LNCAP (cell line): ENCODE measurements at regions not wholly inside any gene's neighbourhood (a gene's known extent, or its start where the extent isn't known, plus 50 kb on each side); places are given as distances from the start of the nearest gene placed in this dataset.

ENCODE experiments used
- TF ChIP-seq, protein P1 (sequence below): fragments of 450-650 bp; IDR thresholded peaks from 2 replicates; pipeline ENCODE4 v1.5.1; 2017; ENCODE audit warnings: mild to moderate bottlenecking

- TF ChIP-seq, protein P1, sequence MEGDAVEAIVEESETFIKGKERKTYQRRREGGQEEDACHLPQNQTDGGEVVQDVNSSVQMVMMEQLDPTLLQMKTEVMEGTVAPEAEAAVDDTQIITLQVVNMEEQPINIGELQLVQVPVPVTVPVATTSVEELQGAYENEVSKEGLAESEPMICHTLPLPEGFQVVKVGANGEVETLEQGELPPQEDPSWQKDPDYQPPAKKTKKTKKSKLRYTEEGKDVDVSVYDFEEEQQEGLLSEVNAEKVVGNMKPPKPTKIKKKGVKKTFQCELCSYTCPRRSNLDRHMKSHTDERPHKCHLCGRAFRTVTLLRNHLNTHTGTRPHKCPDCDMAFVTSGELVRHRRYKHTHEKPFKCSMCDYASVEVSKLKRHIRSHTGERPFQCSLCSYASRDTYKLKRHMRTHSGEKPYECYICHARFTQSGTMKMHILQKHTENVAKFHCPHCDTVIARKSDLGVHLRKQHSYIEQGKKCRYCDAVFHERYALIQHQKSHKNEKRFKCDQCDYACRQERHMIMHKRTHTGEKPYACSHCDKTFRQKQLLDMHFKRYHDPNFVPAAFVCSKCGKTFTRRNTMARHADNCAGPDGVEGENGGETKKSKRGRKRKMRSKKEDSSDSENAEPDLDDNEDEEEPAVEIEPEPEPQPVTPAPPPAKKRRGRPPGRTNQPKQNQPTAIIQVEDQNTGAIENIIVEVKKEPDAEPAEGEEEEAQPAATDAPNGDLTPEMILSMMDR = no peak
Measured at GRCh38 chr5:18652404-18653215, 1018.4 kb downstream of the TAF11L14 start.

- TF ChIP-seq, protein P1 = no peak
Measured at GRCh38 chr5:18653216-18653752, 1019.0 kb downstream of the TAF11L14 start.

DNA sequence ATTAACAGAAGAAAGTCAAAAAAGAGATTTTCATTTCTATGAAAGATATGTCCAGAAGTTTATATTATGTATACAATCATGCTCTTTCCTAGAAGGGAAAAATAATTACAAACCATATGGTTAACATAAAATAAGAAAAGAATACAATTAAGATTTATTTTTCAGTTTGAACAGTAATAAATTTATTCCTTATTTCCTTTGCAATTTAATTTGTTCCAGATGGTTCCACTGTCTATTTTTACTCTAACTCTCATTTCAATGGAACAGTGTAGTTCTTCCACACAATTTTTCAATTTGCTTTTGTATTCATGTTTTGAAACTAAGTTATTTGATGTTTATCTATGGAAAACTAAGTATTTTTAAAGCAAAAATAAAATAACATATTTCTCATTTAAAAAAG lies 1026.3 kb downstream of the TAF11L14 start:
- TF ChIP-seq, protein P1 = no peak

- TF ChIP-seq, protein P1 = no peak
Measured at GRCh38 chr5:18662231-18662630, 1028.0 kb downstream of the TAF11L14 start.

- TF ChIP-seq, protein P1 = no peak
Measured at GRCh38 chr5:18675041-18675440, 1040.8 kb downstream of the TAF11L14 start.

DNA sequence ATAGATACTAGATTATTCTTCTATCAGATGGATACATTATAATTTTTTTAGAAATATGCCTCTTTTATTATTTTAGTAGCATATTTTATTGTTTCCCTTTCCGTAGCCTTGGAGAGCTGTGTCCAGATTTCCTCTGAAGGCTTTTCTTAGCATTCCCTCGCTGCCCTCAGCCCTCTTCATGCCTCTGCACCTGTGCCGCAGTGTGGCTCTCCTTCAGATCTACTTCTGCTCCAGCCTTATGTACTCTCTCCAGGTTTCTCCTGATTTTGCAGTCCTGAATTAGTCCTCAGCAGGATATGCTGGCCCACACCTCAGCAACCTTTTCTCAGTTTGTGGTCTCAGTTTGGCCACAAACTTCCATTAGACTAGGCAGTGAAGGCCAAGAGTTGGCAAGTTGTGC lies 1052.0 kb downstream of the TAF11L14 start:
- TF ChIP-seq, protein P1 = no peak

DNA sequence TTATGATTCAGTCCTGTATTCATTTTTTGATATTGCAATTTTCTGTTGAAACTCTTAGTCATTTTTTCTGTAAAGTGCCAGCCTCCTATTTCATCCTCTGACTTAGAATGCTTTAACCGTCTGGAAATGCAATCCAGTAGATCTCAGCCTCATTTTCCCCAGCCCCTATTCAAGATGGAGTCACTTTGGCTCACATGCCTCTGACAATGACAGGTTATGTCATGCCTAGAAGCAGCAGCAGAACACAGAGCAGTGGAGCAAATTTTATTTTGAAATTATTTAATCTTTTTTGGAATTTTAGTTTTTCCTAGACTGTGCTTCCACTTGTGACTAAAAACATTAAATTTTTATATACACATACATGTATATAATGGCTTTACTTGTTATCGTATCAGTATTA lies 1053.2 kb downstream of the TAF11L14 start:
- TF ChIP-seq, protein P1 = no peak
